Fibroblast of gingiva (primary cell): ENCODE measurements at regions not wholly inside any gene's neighbourhood (a gene's known extent, or its start where the extent isn't known, plus 50 kb on each side); places are given as distances from the start of the nearest gene placed in this dataset.

Source experiments
- DNase-seq: peaks from one replicate; pipeline ENCODE4 v3.0.0-alpha.2; 2011; ENCODE audit warnings: low read depth

DNA sequence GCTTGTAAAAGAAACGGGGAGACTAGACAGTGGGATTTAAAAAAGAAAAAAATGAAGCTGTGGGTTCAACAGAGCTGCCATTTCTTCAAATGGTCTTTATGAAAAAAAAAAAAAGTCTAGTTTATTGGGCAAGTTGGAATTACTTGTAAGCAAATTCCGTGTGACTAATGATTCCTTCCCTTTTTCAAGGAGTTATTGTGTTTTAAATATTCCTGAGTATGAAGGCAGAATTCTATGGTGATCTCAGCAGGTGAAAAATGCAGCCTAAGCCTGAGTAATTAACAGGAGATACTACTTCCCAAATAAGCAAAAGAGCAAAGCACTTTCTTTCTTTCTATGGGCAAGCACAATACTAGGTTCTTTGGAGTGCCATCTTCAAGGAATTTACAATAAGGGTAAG, 481.9 kb downstream of the ZNF608 start:
- no peak for DNase-seq

GRCh38 chr5:124263680-124264491, 482.6 kb downstream of the ZNF608 start:
- DNase-seq, result no peak

DNA sequence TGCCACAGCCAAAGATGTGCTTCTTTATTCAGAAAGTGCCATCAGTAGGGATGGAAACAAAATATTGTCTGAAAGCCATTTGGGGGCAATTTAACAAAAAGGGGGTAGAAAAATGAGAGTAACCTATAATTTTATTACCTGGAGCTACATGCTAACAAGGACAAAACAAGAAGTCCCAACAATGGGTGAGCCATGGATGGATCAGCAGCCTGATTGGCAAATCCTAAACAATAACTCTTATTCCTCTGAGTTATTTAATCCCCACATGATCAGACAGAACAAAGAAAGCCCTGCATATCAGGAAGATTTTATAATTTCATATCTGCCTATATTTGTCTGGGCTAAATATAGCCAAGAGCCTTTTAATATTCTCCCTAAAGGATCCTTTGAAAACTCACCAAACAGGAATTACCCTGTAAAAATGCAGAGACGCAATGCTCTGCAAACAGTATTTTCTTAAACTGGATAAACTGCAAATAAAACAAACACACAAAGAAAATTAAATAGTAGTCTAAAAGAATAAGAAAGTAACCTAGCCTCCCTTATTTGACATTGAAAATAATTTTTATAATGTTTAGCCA, 483.4 kb downstream of the ZNF608 start:
- DNase-seq, result no peak

DNA sequence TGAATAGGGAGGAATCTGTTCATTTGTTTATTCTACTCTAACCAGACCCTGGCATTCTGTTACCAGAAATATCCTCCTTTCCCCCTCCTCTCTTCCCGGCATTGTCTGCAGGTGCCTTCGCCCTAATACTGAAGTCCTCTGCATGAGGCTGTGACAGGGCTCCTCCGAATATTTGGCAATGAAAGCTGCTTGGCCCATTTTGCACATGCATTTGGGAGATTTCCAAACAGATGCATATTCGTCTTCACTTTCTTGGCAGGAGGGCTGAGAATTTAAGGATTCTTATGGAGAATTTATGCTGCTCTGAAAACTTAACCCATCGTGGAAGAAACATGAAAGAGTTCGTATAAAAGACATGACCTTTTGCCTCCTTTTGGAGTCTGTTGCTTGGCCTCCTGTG, 484.0 kb downstream of the ZNF608 start:
- DNase-seq, result peak; percentile 6

GRCh38 chr5:124261848-124262247, 484.6 kb downstream of the ZNF608 start:
- DNase-seq, result no peak

DNA sequence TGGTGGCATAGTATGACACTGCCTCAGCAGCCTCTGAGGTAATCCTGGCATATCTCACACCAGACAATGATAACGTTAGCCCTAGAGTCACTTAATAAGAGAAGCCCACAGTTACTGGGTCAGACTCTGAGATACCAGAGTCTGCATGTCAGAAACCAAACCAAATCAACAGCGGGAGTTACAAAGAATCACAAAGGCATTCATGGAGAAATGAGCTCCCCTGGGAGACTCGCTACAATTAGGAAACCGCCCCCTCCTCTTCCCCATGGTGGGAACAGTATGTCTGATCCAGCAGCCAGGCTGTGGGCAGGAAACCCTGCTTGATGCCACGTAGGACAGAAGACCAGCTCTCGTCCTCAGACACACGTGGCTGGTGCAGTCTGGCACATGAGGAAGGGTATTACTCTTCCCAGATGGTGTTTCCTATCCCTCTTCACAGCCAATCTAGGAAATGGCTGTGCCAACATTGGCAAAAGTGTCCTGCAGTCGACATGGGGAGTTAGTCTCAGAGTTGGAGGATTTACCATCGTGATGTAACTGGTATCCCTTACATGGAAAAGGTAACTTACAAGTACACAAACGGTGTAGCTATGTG, 485.4 kb downstream of the ZNF608 start:
- DNase-seq, result no peak

DNA sequence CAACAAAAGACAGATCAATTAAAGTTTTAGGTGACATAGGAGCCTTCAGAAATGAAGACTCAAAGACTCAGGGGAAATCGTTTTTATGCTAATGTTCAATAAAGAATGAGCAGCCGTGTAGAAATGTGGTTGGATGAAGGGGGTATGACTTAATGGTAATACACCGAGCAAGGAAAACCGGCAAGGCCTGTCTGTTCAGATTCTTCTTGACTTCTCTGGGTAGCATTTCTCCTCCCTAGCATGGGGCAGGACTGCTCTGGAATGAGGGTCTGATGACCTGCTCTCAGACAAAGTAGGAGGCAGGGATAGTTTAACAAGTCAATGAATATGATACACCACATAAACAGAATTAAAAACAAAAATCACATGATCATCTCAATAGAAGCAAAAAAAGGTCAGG, 487.4 kb downstream of the ZNF608 start:
- DNase-seq, result no peak

DNA sequence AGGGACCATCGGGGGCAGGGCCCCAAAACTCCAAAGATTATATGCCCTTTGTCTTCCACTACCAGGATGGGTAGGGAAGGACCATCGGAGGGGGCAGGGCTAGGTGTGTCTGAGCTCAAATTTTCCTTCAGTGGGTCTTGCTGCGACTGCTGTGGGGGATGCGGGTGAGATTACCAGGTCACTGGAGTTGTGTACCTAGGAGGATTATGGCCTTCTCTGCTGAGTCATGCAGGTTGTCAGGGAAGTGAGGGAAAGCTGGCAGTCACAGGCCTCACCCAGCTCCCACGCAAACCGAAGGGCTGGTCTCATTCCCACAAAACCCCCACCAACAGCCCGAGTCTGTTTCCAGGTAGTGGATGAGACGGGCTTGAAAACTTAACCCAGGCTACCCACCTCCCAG, 489.4 kb downstream of the ZNF608 start:
- no peak for DNase-seq

DNA sequence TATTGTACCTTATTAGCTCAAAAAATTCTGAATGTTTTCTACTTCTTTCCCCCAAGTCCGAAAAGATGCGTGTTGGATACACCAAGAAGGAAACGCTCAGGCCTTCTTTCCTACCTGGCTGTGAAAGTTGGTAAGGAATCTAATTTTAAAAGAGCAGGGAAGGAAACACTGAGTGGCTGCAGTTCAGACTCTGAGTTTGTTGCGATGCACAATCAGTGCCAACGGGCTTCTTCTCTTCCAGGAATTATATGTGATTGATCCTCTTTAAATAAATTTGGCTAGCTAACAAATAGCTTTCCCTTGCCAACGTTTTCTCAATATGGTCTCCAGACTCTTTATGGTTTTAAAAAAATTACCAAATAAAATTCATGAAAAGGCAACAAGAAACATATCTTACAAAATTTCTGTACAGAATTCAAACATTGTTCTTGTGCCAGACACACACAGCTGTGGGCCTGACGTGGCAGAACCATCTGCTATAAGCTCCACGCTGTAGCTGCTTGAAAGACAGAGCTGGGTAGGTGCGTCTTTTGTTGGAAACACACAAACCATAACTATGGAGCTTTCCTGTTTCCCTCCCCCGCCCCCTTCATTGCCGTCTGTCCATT, 493.1 kb downstream of the ZNF608 start:
- DNase-seq, result peak; percentile 24

DNA sequence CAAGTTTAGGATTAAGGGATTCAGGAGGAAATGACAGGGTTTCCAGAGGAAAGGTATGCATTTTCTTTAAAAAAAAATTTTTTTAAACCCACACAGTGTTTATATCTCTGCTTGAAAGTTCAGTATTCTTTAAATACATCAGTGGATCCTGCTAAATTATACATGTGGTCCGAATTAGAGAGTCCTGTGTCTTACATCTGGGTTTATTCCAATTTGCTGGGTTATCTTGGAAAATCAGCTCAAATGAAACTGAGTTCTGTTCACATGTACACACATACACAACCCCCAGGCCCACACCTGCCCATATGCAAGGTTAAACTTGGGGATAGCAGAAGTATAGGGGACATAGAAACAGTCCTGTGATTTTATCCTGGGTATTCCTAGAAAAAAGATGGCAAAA, 493.7 kb downstream of the ZNF608 start:
- no peak for DNase-seq

- DNase-seq, result peak; percentile 23
Observed at GRCh38 chr5:124252191-124252638, 494.2 kb downstream of the ZNF608 start.

GRCh38 chr5:124245276-124245675, 501.2 kb downstream of the ZNF608 start:
- DNase-seq, result no peak

DNA sequence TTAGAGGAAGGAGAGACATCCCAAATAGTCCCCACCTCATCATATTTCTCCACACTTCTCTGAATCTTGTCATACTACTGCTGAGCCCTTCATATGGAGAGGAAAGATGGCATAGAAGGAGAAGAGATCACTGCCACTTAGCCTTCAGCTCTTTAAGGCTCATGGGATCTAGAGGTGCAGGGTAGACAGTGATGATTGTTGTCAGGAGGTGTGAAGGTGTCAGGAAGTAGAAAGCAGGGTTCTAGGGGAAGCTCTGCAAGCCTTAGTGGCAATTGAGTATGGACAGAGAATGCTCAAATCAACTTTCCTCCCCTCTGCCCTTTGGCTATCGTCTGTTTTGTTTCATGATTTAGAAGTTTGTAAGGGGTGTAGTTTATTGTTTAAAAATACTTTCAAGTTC, 505.7 kb downstream of the ZNF608 start:
- no peak for DNase-seq

DNA sequence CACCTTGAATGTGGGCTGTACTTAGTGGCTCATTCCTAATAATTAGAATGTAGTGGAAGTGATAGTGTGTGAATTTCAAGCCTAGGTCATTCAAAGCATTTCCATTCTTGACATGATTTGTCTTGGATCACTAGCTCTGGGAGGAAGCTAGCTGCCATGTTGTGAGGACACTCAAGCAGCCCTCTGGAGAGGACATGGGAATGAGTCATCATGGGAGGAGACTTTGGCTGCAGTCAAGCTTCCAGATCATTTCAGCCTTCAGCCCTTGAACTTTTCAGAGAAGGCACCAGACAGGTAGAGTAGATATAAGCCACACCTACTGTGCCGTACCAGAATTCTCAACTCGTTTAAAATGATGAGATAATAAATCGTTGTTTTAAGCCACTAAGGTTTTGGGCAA, 506.9 kb downstream of the ZNF608 start:
- no peak for DNase-seq

- no peak for DNase-seq
Observed at GRCh38 chr5:124238350-124238749, 508.1 kb downstream of the ZNF608 start.

GRCh38 chr5:124237206-124237695, 509.2 kb downstream of the ZNF608 start:
- no peak for DNase-seq

GRCh38 chr5:124236361-124237205, 509.9 kb downstream of the ZNF608 start:
- DNase-seq, result peak; percentile 33

- no peak for DNase-seq
Observed at GRCh38 chr5:124235576-124235975, 510.9 kb downstream of the ZNF608 start.

DNA sequence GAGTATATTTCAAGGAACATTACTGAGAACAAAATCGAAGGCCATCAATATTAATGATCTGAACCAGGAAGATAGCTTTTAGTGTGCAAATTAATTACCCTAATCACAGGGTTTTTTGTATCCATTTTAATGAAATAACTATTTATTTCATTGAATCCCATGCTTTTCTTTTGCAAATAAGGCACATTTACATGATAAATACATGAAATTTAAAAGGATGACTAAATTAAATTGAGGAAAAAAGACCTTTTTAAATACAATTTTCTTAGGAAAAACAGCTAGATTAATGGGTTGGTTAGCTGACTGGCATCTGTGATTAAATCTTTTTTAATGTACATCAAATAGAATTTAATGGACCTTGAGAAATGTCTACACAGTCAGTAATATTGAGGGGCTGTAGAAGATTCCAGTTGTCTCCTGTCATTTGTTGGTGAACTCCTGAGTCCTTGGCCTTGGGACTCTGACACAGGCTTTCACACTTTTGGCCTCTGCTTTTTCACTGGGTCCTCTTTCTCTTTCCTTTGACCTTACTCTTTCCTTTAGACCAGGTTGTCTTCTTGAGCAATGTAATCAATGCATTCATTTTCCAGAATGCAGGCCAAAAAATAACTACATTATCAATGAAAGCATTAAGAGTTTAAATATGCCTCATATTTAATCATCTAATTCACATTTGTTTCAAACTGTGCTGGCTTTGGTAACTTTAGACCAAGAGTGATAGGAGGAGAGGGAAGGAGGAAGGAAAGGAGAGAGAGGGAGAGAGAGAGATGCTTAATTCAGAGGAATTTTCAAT, 511.5 kb downstream of the ZNF608 start:
- DNase-seq, result no peak

DNA sequence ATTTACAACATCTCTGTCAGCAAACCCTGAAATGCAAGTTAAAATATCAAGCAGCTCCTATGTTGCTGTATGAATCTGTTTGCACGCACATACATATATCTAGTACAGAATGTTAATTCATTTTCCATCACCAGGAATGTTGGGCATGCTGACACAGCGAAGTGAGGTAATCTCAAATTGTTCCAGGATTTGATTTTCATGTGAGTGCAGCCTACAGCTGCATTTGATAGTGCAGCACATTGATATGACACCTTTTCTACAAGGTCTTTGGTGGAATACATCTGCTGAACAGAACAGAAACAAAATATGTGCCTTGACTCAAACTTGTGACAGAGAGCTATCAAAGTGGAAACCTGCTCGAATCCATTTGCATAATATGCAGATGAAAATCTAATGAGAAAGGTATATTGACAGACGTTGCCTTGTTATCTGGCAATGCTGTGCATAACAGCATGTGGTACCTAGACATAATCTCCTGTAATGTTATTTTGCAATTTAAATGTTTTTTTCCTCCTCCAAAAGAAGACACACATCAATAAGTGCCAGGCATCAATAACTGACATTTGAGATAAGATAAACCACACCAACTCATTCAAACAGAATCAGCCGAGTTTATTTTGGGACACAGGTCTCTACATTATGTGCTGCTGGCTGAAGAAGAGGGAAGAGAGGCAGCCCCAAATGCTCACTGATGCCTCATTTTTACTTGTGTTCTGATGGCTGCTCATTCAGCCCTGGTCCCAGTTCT, 512.2 kb downstream of the ZNF608 start:
- no peak for DNase-seq
